Hindlimb muscle (tissue), 1 donor: ENCODE measurements at regions not wholly inside any gene's neighbourhood (a gene's known extent, or its start where the extent isn't known, plus 50 kb on each side); places are given as distances from the start of the nearest gene placed in this dataset.
"Not testable (repeated sequence)": the region's sequence is repeated elsewhere in the genome, so short reads cannot be mapped to it uniquely, and the experiment has no call there.

ENCODE experiments used
- DNase-seq: peaks from one replicate; pipeline ENCODE4 v3.0.0-alpha.2; 2013

DNA sequence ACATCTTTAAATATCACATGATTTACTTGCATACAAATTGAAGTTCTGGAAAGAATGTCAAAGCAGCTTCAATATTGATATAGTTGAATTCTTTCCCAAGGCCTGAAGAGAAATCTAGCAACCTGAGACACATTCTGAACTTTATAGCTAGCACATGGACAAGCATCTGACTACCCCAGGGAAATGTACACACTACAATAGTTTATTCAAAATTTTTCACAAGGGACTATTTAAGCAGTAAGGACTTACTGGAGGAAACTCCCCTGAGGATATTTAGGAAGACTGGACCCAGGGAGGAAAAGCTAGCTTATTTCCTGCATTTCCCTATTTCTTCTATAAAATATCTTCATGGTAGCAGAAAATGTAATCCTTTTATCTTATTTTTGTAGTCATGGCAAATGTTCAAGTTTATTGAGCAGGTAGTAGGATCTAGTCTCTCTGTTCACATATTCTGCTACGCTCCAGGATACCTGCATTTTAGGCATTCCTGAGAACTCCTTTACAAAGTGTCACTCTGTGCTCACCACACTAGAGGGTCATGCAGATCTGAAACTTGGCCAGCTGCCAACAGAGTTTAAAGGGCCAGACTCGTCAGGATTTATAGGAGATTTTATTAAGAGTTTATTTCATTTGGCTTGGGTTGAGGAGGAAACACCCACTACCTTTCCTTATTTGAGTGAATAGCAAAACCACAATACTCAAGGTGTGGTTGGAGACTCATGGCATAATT is 348.4 kb upstream of the FTMT start:
- no peak for DNase-seq

DNA sequence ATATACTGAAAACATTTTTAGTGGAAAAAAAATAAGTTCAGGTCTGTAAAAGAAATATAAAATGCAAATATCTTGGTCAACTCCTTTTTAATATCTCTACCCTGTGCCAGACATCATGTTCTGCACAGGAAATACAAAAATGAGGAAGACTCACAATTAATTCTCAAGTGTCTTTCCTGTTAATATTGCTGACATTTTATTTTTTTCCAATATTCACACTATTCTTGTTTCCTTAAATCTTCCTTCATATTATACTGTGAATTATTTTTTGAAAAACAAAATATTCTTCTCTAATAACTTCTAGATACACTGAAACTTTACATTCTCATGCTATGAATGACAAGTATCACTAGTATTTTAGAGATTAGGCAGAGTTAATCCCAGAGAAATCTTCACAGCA is 334.7 kb upstream of the FTMT start:
- DNase-seq = no peak

DNA sequence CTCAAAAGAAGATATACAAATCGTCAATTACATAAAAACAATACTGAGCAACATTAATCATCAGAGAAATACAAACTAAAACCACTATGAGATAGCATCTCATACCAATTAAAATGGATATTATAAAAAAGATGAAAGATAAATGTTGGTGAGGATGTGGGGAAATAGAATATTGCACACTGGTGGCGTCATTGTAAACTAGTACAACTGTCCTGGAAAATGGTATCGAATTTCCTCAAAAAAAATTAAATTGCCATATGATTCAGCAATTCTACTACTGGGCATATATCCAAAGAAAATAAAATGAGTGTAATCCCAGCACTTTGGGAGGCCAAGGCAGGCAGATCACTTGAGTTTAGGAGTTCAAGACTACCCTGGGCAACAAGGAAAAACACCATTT is 326.0 kb upstream of the FTMT start:
- DNase-seq = no peak

DNA sequence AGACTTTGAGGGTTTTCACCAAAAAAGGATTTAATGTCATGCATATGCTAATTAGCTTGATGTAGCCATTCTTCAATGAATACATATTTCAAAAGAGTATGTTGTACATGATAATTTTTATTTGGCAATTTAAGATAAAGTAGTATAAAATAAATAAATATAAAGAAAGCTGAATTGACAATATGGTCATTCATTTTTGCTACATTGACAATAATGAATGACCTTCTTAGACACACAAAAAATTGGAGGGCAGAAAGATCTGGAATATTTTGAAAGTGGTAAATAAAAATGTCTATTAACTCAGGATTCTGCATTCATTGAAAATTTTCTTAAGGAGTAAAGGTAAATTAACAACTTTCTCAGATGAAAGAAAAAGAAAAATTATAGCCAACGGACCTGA is 324.8 kb upstream of the FTMT start:
- DNase-seq = no peak

DNA sequence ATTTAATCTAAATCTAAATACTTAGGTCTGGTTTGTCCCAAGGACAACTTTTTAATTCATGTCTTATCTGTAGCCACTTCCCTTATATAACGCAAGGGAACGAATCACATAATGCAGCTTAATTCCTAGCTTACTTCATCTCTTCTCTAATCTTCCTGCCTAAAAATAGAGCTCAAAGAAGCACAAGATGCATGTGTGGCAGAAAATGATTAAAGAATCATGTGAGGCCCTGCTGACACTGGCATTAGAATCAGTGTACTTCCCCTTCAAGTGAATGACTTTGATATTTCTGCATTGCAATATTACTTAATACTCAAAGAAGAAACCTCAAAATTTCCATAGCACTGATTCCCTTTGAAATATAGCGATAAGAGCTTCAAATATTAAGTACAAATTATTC is 317.9 kb upstream of the FTMT start:
- no peak for DNase-seq

GRCh38 chr5:121550989-121551388 is 300.7 kb upstream of the FTMT start:
- DNase-seq = no peak

- no peak for DNase-seq
Observed at GRCh38 chr5:121559832-121560231, 291.9 kb upstream of the FTMT start.

- no peak for DNase-seq
Observed at GRCh38 chr5:121572061-121572460, 279.6 kb upstream of the FTMT start.

- DNase-seq = no peak
Observed at GRCh38 chr5:121573721-121574382, 277.8 kb upstream of the FTMT start.

GRCh38 chr5:121581588-121581987 is 270.1 kb upstream of the FTMT start:
- no peak for DNase-seq

GRCh38 chr5:121596882-121597281 is 254.8 kb upstream of the FTMT start:
- DNase-seq = no peak

- DNase-seq = no peak
Observed at GRCh38 chr5:121608826-121609225, 242.9 kb upstream of the FTMT start.

DNA sequence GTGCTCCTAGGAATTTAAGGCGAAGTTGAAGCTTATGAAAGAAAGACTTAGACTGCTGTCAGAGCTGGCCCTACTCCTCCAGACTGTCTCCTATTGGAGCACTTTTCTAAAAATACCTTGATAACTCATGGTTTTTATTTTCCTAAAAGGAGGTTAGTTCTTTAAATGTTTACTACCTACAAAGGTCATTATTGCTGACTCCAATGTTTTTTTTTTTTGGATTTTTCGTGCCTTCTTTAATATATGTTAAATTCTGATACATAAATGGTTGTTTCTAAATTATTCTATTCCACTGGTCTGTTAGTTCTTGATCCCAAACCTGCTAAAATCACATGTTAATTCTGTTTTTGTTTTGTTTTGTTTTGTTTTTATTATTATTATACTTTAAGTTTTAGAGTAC is 227.6 kb upstream of the FTMT start:
- DNase-seq = no peak

- DNase-seq = no peak
Observed at GRCh38 chr5:121628783-121629182, 222.9 kb upstream of the FTMT start.

- DNase-seq = peak; percentile 33
Observed at GRCh38 chr5:121630402-121630801, 221.3 kb upstream of the FTMT start.

DNA sequence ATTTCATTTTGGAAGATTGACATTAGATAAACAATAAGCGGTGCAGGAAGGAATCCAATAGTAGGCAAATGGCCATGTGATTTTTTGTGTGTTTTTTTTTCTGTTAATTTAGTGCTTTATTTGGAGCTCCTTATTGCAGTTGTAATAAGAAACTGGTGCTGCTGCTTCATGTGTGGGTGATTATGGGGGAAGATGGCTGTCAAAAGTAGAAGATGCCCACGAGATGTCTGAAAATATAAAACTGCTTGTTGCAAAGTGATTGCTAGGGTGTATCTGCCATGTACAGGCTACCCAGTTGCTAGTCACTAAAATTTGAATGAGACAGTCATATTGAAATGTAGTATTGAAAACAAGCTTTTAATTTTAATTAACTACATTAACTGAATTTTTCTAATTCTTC is 216.7 kb upstream of the FTMT start:
- DNase-seq = no peak

GRCh38 chr5:121638126-121638525 is 213.6 kb upstream of the FTMT start:
- no peak for DNase-seq

DNA sequence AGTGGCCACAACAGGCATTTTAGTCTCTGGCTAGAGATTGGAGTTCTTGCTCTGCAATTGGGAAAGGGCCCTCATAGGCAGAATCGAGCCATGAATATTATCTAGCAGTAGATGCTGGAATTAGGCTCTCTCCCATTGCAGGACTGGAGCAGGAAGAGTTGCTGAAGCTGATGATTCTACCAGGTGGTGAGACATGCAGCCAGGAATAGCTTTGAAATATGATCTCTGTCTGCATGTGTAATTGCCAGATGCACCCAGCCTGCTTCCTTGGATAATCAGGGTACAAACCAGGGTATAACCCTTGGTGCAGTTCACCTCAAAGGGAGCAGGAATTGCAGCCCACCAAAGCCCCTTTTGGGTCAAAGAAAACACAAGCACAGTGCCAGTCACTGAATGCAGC is 211.4 kb upstream of the FTMT start:
- no peak for DNase-seq

DNA sequence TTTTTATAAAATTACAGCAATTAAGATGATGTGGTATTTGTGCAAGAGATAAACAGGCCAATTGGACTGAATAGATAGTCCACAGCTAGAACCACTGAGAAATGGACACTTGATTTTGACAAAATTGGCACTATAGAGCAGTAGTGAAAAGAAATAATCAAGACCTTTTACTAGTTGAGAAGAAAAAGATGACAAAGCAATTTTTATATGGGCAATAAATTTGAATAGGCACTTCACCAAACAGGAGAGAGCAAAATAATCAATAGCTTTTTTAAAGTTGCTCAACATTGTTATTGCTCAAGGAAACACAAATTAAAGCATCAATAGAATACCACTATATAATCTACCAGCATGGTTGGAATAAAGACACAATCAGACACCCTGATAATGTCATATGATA is 193.5 kb upstream of the FTMT start:
- no peak for DNase-seq

DNA sequence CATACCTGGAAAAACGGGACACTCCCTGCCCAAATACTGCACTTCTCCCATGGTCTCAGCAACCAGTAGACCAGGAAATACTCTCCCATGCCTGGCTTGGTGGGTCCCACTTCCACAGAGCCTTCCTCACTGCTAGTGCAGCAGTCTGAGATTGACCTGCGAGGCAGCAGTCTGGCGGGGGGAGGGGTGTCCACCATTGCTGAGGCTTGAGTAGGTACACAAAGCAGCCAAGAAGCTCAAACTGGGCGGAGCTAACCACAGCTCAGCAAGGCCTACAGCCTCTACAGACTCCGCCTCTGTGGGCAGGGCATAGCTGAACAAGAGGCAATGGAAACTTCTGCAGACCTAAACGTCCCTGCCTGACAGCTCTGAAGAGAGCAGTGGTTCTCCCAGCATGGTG is 191.5 kb upstream of the FTMT start:
- DNase-seq = no peak

GRCh38 chr5:121665542-121665941 is 186.1 kb upstream of the FTMT start:
- not testable (repeated sequence) for DNase-seq

- DNase-seq = no peak
Observed at GRCh38 chr5:121667292-121667691, 184.4 kb upstream of the FTMT start.

DNA sequence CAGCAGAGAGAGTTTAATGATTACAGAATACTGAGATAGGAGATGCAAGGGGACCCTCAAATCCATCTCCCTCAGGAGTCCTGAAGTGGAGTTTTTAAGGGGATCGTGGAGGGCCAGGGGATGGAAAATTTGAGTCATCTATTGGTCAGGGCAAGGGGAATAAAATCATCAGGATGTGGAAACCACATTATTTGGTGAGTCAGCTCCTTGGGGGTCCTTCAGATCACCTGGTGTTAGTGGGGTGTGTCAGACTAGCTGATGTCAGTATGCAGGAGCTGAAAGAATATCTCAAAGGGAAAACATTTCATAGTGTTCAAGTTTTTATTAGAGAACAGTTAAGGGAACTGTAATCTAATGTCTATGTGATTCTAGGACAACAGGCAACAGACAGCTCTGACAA is 183.0 kb upstream of the FTMT start:
- DNase-seq = no peak

DNA sequence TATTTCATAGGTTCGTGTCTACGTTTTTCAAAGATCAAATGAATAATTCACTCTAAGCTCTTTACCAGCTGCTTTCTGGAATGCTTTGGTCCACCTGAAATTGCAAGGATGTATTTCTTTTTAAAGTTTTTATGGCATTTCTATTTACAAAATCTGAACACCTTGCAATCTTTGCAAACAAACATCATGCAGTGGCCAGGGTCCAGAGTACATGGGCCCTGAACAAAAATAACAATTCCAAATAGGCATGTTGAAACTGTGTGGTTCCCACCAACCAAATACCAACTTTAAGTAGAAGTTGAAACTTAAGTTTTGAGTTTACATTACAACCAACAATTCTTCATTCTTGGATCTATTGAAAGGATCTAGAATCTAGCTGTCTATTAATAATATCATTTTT is 180.1 kb upstream of the FTMT start:
- DNase-seq = no peak

DNA sequence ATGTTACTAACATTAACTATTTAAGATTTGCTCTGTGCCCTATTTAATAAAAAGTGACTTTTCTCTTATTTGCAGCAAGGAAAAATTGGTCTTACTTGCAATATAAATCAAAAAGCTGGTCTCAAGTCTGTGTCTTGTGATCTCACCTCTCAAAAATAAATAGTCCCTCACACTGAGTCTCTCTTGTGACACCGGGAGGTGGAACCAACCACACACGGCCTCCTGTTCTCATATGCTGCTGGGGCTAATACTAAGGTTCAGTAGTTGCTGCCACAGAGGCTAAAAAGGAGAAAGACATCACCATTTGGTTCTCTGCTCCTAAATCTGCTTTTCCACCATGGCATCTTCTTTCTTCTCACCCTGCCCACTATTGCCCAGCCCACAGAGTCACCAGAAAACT is 175.8 kb upstream of the FTMT start:
- DNase-seq = no peak
